Mammary epithelial cell (primary cell): ENCODE measurements at regions not wholly inside any gene's neighbourhood (a gene's known extent, or its start where the extent isn't known, plus 50 kb on each side); places are given as distances from the start of the nearest gene placed in this dataset.

Source experiments
- CTCF ChIP-seq, 2 donors: IDR thresholded peaks in 1 of 2; conservative IDR thresholded peaks in 1 of 2; 2 replicates each; pipeline ENCODE4 v1.5.1; 2011 to 2012; ENCODE audit warnings: inconsistent platforms in 2 of 2, low read length in 2 of 2, mild to moderate bottlenecking in 2 of 2, control low read depth in 1 of 2, low read depth in 1 of 2; ENCODE audit not compliant: insufficient read depth in 1 of 2; ENCODE audit errors: extremely low read depth in 1 of 2
- EZH2 ChIP-seq: IDR thresholded peaks from 2 replicates; pipeline ENCODE4 v1.6.1; 2012; ENCODE audit warnings: low read length, inconsistent platforms, borderline replicate concordance

- TF ChIP-seq EZH2 (no peak), CTCF (conservative IDR thresholded peaks at IDR 0.05 in 1 of 2, IDR thresholded peaks at IDR 0.05 in 1 of 2; ENCODE audit: extremely low read depth in 1 of 2, insufficient read depth in 1 of 2, low read depth in 1 of 2, low read length in 2 of 2) (no peak)
Measured at GRCh38 chr5:44887722-44888121, 79.0 kb downstream of the MRPS30 start.
